Activated CD4-positive, alpha-beta T cell treated with anti-CD3 and anti-CD28 coated beads, Interleukin-10, Interleukin-2, amounts not matched to agents 100 ng/mL and 50 ng/mL, durations not matched to agents 16 hours and 8 hours (primary cell): ENCODE measurements at regions not wholly inside any gene's neighbourhood (a gene's known extent, or its start where the extent isn't known, plus 50 kb on each side); places are given as distances from the start of the nearest gene placed in this dataset.
A peak's percentile ranks its signal among the peaks of the same experiment; 100 is the strongest.

Experiments used
- DNase-seq: peaks from one replicate; pipeline ENCODE4 v3.0.0-alpha.2; 2020

GRCh38 chr3:44061268-44061667, 180.4 kb upstream of the TOPAZ1 start:
- DNase-seq: no peak

GRCh38 chr3:44061961-44062360, 179.7 kb upstream of the TOPAZ1 start:
- no peak for DNase-seq

GRCh38 chr3:44065311-44066094, 176.2 kb upstream of the TOPAZ1 start:
- no peak for DNase-seq

GRCh38 chr3:44066806-44067205, 174.9 kb upstream of the TOPAZ1 start:
- no peak for DNase-seq

GRCh38 chr3:44067431-44067830, 174.3 kb upstream of the TOPAZ1 start:
- no peak for DNase-seq

- no peak for DNase-seq
Measured at GRCh38 chr3:44068753-44069152, 172.9 kb upstream of the TOPAZ1 start.

GRCh38 chr3:44069276-44069675, 172.4 kb upstream of the TOPAZ1 start:
- DNase-seq: peak; percentile 21

GRCh38 chr3:44070841-44071546, 170.7 kb upstream of the TOPAZ1 start:
- DNase-seq: no peak

- no peak for DNase-seq
Measured at GRCh38 chr3:44072601-44073540, 168.8 kb upstream of the TOPAZ1 start.

- no peak for DNase-seq
Measured at GRCh38 chr3:44074181-44074580, 167.5 kb upstream of the TOPAZ1 start.

- no peak for DNase-seq
Measured at GRCh38 chr3:44076221-44076829, 165.4 kb upstream of the TOPAZ1 start.

- DNase-seq: no peak
Measured at GRCh38 chr3:44077267-44077666, 164.4 kb upstream of the TOPAZ1 start.

GRCh38 chr3:44078863-44079262, 162.8 kb upstream of the TOPAZ1 start:
- DNase-seq: no peak

- DNase-seq: no peak
Measured at GRCh38 chr3:44079916-44080315, 161.8 kb upstream of the TOPAZ1 start.

GRCh38 chr3:44080474-44081072, 161.1 kb upstream of the TOPAZ1 start:
- DNase-seq: no peak

GRCh38 chr3:44090036-44090435, 151.7 kb upstream of the TOPAZ1 start:
- DNase-seq: no peak

- DNase-seq: peak; percentile 25
Measured at GRCh38 chr3:44092497-44092896, 149.2 kb upstream of the TOPAZ1 start.

GRCh38 chr3:44093531-44093930, 148.2 kb upstream of the TOPAZ1 start:
- DNase-seq: no peak

- DNase-seq: no peak
Measured at GRCh38 chr3:44098656-44099415, 142.8 kb upstream of the TOPAZ1 start.

- DNase-seq: no peak
Measured at GRCh38 chr3:44099566-44100297, 142.0 kb upstream of the TOPAZ1 start.

GRCh38 chr3:44100298-44100695, 141.4 kb upstream of the TOPAZ1 start:
- DNase-seq: no peak
